Activated CD4-positive, alpha-beta T cell treated with anti-CD3 and anti-CD28 coated beads for 4 hours (primary cell): ENCODE measurements at regions not wholly inside any gene's neighbourhood (a gene's known extent, or its start where the extent isn't known, plus 50 kb on each side); places are given as distances from the start of the nearest gene placed in this dataset.

ENCODE experiments used
- DNase-seq, 2 donors: peaks; one replicate each; pipeline ENCODE4 v3.0.0-alpha.2; 2020

GRCh38 chr3:22496641-22497040, 706.5 kb upstream of the UBE2E2 start:
- no peak for DNase-seq

- DNase-seq, result no peak
Observed at GRCh38 chr3:22506871-22507270, 696.3 kb upstream of the UBE2E2 start.

GRCh38 chr3:22507709-22508108, 695.4 kb upstream of the UBE2E2 start:
- no peak for DNase-seq

- DNase-seq, result no peak
Observed at GRCh38 chr3:22523925-22524324, 679.2 kb upstream of the UBE2E2 start.

GRCh38 chr3:22526266-22526837, 676.8 kb upstream of the UBE2E2 start:
- no peak for DNase-seq

GRCh38 chr3:22536541-22536940, 666.6 kb upstream of the UBE2E2 start:
- no peak for DNase-seq

- DNase-seq, result no peak
Observed at GRCh38 chr3:22537560-22537959, 665.6 kb upstream of the UBE2E2 start.

GRCh38 chr3:22542311-22542710, 660.8 kb upstream of the UBE2E2 start:
- no peak for DNase-seq

- DNase-seq, result no peak
Observed at GRCh38 chr3:22555753-22556435, 647.2 kb upstream of the UBE2E2 start.

- no peak for DNase-seq
Observed at GRCh38 chr3:22565393-22565792, 637.7 kb upstream of the UBE2E2 start.

GRCh38 chr3:22568285-22568684, 634.8 kb upstream of the UBE2E2 start:
- DNase-seq, result no peak

GRCh38 chr3:22569570-22569969, 633.6 kb upstream of the UBE2E2 start:
- DNase-seq, result no peak

GRCh38 chr3:22581007-22581406, 622.1 kb upstream of the UBE2E2 start:
- DNase-seq, result no peak

GRCh38 chr3:22582266-22582665, 620.9 kb upstream of the UBE2E2 start:
- DNase-seq, result no peak

GRCh38 chr3:22585504-22585903, 617.6 kb upstream of the UBE2E2 start:
- no peak for DNase-seq

- DNase-seq, result no peak
Observed at GRCh38 chr3:22585911-22586310, 617.2 kb upstream of the UBE2E2 start.

- DNase-seq, result no peak
Observed at GRCh38 chr3:22587446-22587845, 615.7 kb upstream of the UBE2E2 start.

- no peak for DNase-seq
Observed at GRCh38 chr3:22593638-22594037, 609.5 kb upstream of the UBE2E2 start.

GRCh38 chr3:22594990-22595389, 608.1 kb upstream of the UBE2E2 start:
- no peak for DNase-seq

- no peak for DNase-seq
Observed at GRCh38 chr3:22606461-22606860, 596.7 kb upstream of the UBE2E2 start.

GRCh38 chr3:22606938-22607337, 596.2 kb upstream of the UBE2E2 start:
- DNase-seq, result no peak

- no peak for DNase-seq
Observed at GRCh38 chr3:22608093-22608492, 595.0 kb upstream of the UBE2E2 start.

- no peak for DNase-seq
Observed at GRCh38 chr3:22608721-22609120, 594.4 kb upstream of the UBE2E2 start.

GRCh38 chr3:22609139-22609538, 594.0 kb upstream of the UBE2E2 start:
- DNase-seq, result no peak

- no peak for DNase-seq
Observed at GRCh38 chr3:22612927-22613326, 590.2 kb upstream of the UBE2E2 start.
